ENCODE measurements at regions not wholly inside any gene's neighbourhood (a gene's known extent, or its start where the extent isn't known, plus 50 kb on each side); places are given as distances from the start of the nearest gene placed in this dataset.

- TF ChIP-seq SNAPC4 (CRISPR knock-in tag; IDR thresholded peaks at IDR 0.05) (no peak), ZNF33B (CRISPR knock-in tag; IDR thresholded peaks at IDR 0.05) (no peak)
Measured at GRCh38 chr17:79218825-79219200, 144.2 kb downstream of the ENGASE start (continued).

- H4K20me1 ChIP-seq (ENCODE audit: insufficient read depth, low read length) = peaks cover 9% of the 10 kb centered on the region; the same call in 1 of the 2 replicates
- H3K4me2 ChIP-seq (ENCODE audit: low read depth, low read length) = no peak overlapping the region
- H3K27ac ChIP-seq (ENCODE audit: extremely low read length, insufficient read depth, low read length) = no peak overlapping the region
- H2AFZ ChIP-seq (ENCODE audit: low read length) = no peak overlapping the region
- H3K27me3 ChIP-seq (ENCODE audit: control insufficient read depth in 1 of 2, insufficient read depth in 2 of 2, low read length in 2 of 2) = peaks cover 59 to 96% of the 10 kb centered on the region in 2 experiments
- FAIRE-seq = no peak
- H3K4me3 ChIP-seq (replicated peaks in 1 of 3; ENCODE audit: insufficient read depth in 1 of 3, low read depth in 2 of 3, low read length in 3 of 3) = no peak overlapping the region
- H3K79me2 ChIP-seq (ENCODE audit: insufficient read depth, low read length) = no peaks in the 10 kb centered on the region
- BruUV-seq (replicated peaks) = no TSS peak
- no peaks in the 10 kb centered on the region for H3K36me3 ChIP-seq (replicated peaks in 1 of 2; ENCODE audit: control insufficient read depth in 1 of 2, insufficient read depth in 2 of 2, low read length in 2 of 2)
- ATAC-seq = no peak
- DNase-seq (ENCODE audit: low spot score) = no peak
- H3K9ac ChIP-seq (ENCODE audit: insufficient read depth, low read depth, low read length) = no peak overlapping the region
- WGBS (ENCODE audit: low lambda C conversion rate) = 2% methylated on average over 13 of the region's 19 CpGs
- intact Hi-C loops (cut with micrococcal nuclease; ENCODE audit: unreplicated experiment) (no loop called here), in situ Hi-C loops (cut with HindIII; ENCODE audit: extremely low pct_ligation_motif_present, low pct_unique_long_range_greater_than_20kb) (no loop called here)
- POLR2A ChIA-PET = no interaction called here
- CTCF ChIA-PET (ENCODE audit: low intra/inter-chr PET ratio, low total read pairs) = no interaction called here
- TF ChIP-seq KMT2B (CRISPR knock-in tag; IDR thresholded peaks at IDR 0.05) (no peak), ZNF10 (CRISPR knock-in tag; IDR thresholded peaks at IDR 0.05; ENCODE audit: borderline replicate concordance, low read depth) (no peak), USF2 (IDR thresholded peaks at IDR 0.05; ENCODE audit: low read depth, low read length) (no peak), USF2 (CRISPR knock-in tag; IDR thresholded peaks at IDR 0.05; ENCODE audit: borderline replicate concordance) (no peak), YY1 (IDR thresholded peaks at IDR 0.05; ENCODE audit: insufficient read depth, insufficient replicate concordance, low read depth, low read length) (no peak), CCDC6 (CRISPR knock-in tag; IDR thresholded peaks at IDR 0.05) (no peak), SP1 (IDR thresholded peaks at IDR 0.05) (no peak), SP1 (CRISPR knock-in tag; IDR thresholded peaks at IDR 0.05) (no peak), KLF11 (CRISPR knock-in tag; IDR thresholded peaks at IDR 0.05) (no peak)
- H3K4me1 ChIP-seq (ENCODE audit: insufficient read depth, low read length) = no peaks in the 10 kb centered on the region
- no peaks in the 10 kb centered on the region for H3K9me3 ChIP-seq (ENCODE audit: low read length)
Measured at GRCh38 chr17:79218175-79218824, 143.7 kb downstream of the ENGASE start.

Measured in HepG2 (cell line).